ENCODE measurements at regions not wholly inside any gene's neighbourhood (a gene's known extent, or its start where the extent isn't known, plus 50 kb on each side); places are given as distances from the start of the nearest gene placed in this dataset.

DNA sequence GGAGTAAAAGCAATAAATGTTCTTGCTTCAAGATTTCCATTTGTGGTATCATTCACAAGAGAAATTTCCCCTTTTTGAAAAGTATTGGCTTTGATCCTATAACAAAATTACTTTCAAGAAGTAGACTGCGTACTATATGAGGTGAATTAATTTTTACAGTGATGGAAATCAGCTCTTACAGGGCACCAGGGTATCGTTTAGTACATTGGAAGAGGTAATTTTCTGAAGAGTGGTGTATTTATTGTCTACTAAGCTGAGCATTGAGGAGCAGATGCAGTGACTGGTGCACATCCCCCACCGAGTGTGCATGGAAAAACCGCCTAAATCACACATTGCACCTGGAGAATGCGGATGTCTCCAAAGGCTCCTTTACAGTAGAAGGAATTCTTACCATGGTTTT is 209.5 kb downstream of the SAMD5 start:
- no peak for DNase-seq

DNA sequence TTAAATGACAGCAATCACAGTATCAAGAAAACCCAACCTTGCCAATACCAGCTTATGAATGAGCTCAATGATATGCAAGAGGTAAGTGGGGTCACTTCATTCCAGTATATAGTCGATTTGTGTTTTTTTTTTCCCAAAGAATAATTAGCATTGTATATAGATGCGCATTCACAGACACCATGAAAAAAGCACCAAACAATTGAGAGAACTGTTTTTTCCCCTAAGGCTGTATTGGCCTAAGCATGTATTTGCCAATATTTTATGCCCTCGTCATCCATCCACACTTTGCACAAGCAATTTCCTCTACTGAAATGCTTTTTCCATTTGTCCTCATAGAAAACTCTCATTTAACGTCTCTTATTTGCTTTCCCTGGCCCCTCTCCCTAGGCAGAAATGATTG is 213.7 kb downstream of the SAMD5 start:
- DNase-seq = no peak

DNA sequence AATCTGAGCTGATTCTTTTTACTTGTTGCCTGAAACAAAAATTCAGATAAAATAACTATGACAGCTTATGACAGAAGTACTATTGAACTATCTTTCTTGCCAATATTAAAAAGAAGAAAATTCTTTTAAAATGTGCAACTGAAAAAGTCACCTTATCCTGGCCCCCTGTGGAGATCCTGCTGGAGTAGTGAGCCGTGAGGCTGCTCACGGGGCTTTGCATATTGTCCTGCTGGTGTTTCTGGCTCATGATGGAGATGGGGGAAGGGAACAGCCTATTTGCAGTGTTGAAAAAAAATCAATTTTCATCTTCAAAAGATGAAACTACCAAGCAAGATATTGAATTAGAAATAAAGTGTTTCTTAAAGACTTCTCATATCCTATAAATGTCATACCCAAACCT is 216.0 kb downstream of the SAMD5 start:
- DNase-seq = no peak

- no peak for DNase-seq
Observed at GRCh38 chr6:147726342-147726741, 217.9 kb downstream of the SAMD5 start.

DNA sequence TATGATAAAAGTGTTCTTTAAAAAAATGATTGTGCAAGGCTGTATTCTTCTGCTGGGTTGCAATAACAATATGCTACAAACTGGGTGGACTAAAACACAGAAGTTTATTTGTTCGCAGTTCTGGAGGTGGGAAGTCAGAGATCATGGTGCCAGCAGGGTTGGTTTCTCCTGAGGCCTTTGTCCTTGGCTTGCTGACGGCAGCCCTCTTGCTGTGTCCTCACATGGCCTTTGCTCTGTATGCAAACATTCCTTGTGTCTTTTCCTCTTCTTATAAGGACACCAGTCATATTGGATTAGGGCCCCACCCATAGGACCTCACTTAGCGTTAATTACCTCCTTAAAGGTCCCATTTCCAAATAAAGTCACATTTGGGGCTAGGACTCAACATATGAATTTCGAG is 220.4 kb downstream of the SAMD5 start:
- DNase-seq = no peak

GRCh38 chr6:147733686-147734085 is 225.2 kb downstream of the SAMD5 start:
- no peak for DNase-seq

- no peak for DNase-seq
Observed at GRCh38 chr6:147734151-147734550, 225.7 kb downstream of the SAMD5 start.

- no peak for DNase-seq
Observed at GRCh38 chr6:147735924-147736323, 227.4 kb downstream of the SAMD5 start.

DNA sequence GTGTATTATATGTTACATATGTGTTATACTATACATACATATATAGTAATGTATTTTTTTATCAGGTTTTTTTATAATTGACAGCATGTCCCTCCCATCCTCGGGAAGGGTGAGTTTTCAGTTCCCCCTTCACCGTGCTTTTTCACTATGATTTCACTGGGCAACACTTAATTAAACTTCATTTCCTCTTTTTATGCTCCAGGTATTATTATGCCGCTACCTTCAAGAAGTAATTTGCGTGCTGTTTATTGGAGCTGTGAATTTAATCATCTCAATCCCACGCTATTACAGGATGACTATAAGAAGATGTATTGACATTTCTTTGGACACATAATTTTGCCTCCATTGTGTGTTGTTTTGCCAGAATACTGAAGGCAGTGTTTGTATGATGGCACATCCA is 228.6 kb downstream of the SAMD5 start:
- no peak for DNase-seq

DNA sequence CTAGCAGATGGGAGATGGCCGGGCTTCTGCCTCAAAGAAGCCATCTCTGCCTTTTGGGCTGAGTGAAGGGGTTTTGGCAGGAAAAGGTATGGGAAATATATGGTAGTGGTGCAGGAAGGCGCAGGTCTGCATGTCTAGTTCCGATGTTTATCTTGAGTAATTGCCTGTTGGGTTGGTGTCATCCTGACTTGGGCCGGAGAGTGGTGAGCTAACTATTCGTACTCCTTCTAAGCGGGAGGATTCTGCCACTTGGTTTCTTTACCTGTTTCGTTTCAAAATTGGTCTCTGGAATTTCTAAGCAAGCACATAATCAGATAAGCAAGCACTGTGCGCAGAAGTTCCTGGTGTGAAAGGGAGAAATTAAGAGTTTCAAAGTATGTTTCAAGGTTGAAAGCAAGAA is 229.6 kb downstream of the SAMD5 start:
- no peak for DNase-seq

- no peak for DNase-seq
Observed at GRCh38 chr6:147738516-147739162, 230.1 kb downstream of the SAMD5 start.

DNA sequence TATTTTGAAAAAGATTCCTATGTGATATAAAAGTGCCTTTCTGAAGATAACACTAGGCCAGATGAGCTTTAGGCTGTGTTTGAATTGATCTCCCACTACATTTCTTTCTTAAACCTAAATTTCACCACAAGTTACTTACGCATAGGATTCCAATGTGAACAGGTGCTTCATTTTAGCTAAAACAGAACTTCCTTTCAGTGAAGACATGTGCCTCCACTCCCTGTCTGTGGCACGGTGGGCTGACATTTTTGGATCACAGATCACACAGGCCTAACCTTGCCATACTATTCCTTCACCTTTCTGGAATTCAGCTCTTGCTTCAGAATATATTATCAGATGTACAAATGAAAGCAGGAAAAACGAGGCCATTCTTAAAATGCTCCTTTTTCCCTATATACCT is 231.8 kb downstream of the SAMD5 start:
- DNase-seq = no peak

- DNase-seq = no peak
Observed at GRCh38 chr6:147740916-147741315, 232.4 kb downstream of the SAMD5 start.

- DNase-seq = no peak
Observed at GRCh38 chr6:147741389-147741788, 232.9 kb downstream of the SAMD5 start.

DNA sequence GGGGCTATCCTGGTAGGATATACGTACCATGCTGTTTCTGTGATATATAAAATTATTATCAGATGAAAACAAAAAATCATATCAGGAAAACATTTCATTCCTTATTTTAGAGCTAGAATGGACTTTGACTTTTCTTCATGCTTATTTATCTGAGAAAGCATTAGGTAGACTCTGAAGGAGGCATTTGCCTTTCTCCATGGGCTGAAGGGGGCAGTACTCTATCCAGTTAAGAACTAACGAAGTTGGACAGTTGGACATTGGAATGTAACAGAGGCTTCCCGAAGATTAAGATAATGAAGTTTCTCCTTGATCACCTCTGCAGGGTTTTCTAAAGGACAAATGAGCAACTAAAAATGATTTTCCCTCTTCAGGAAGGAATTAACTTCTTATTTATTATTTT is 233.9 kb downstream of the SAMD5 start:
- no peak for DNase-seq

GRCh38 chr6:147744012-147744411 is 235.5 kb downstream of the SAMD5 start:
- no peak for DNase-seq

- DNase-seq = no peak
Observed at GRCh38 chr6:147749331-147749730, 240.8 kb downstream of the SAMD5 start.

- no peak for DNase-seq
Observed at GRCh38 chr6:147750413-147750812, 241.9 kb downstream of the SAMD5 start.

- no peak for DNase-seq
Observed at GRCh38 chr6:147751232-147751631, 242.7 kb downstream of the SAMD5 start.

DNA sequence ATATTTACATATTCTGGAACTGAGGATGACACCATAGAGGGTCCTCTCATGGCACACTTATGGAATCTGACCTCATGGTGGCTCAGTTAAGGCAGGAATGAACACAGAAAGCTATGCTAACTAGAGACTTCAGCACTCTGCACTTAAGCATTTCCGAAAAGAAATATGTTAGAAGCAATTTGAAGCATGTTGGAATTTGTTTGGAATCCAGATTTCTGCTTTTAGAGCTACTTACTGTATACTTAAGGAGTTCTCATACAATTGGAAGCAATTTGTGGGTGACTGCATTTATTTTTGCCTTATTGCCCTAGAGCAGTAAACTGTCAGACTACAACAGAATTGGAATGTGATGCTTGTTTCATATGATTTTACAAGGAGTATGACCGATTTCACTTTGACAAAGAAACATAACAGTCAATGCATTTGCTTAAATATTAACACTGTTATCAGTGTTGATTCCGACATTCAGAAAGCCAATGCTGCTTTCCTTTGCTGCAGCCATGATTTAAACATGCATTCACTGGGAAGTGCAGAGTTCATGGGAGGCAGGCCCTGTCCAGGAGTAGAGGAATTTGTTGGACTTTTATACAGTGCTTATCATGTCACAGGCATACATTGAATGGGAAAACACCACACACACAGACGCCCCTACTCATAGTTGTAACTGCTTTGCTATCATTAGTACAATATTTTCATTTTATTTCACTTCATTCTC is 244.4 kb downstream of the SAMD5 start:
- DNase-seq = no peak

- DNase-seq = no peak
Observed at GRCh38 chr6:147755999-147756398, 247.5 kb downstream of the SAMD5 start.

GRCh38 chr6:147756891-147757290 is 248.4 kb downstream of the SAMD5 start:
- no peak for DNase-seq

DNA sequence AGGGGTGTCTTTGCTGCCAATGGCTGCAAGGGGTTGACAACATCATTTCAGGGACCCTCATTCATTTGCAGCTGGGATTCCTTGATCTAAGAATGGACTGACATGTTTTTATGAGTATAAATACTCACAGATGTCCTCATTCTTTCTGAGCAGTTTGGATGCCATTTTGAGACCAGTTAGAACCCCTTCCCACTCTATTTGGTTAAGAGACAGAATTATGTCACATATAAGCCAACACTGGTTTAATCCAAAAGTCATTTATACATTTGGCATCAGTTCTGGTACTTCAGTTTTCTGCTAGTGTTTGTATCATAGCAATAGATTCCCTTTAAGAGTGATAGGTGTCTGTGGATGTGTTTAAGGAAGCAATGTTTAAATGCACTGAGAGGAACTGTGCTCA is 248.8 kb downstream of the SAMD5 start:
- no peak for DNase-seq

DNA sequence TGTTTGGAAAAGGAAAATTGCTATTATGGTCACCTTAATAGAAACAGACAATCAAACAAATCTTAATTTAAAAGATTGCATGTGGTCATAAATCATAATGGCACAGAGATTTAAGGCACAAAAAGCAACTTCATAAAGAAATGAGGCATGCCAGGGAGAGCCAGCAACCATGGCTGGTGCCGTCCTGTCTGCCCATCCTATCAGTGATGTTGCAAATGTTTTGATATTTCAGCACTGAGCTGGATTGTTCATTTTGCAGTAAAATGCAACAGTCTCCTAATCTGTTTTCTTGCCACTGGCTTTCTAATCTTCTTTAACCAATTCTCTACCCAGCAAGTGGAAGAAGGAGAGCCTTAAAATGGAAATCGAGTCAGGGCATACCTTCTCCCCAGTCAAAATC is 249.8 kb downstream of the SAMD5 start:
- DNase-seq = no peak

DNA sequence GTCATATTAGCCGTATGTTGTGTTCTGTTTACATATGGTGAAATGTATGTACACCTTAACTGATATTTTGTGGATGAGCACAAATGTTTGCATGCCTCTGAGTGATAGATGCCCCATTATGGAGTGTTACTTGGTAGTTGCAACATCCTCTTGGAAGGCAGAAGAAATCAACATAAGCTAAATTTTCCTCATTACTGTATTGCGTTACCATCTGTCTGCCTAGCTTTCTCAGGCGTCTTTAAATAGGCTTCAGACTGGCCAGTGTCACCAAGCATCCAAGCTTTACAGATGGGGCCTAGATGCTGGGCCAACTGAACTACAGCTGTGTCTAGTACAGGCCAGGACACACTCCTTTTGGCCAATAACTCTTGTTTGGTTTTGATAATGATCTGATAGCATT is 250.6 kb downstream of the SAMD5 start:
- no peak for DNase-seq
